ENCODE measurements at regions not wholly inside any gene's neighbourhood (a gene's known extent, or its start where the extent isn't known, plus 50 kb on each side); places are given as distances from the start of the nearest gene placed in this dataset.

GRCh38 chr16:47987136-47987535 lies 168.7 kb downstream of the ABCC12 start:
- Mint-ChIP-seq H3K9me3 (ENCODE audit: unreplicated experiment) (peaks cover 16% of the 10 kb centered on the region), H3K4me3 (ENCODE audit: unreplicated experiment) (no peak overlapping the region), H3K27me3 (ENCODE audit: insufficient read depth, unreplicated experiment) (peaks cover 17% of the 10 kb centered on the region), H3K36me3 (ENCODE audit: insufficient read depth, unreplicated experiment) (no peaks in the 10 kb centered on the region), H3K27ac (ENCODE audit: unreplicated experiment) (no peak overlapping the region), H3K4me1 (ENCODE audit: low read depth, unreplicated experiment) (no peaks in the 10 kb centered on the region)
- no peaks in the 10 kb centered on the region for H3K4me1 ChIP-seq
- 0 out of 2 replicates have a peak, but pooled peaks cover 3% of the 10 kb centered on the region for H3K9me3 ChIP-seq
- DNase-seq, result no peak
- intact Hi-C loops (cut with micrococcal nuclease; ENCODE audit: unreplicated experiment), result no loop called here
- ChIA-PET POLR2A (no interaction called here), CTCF (no interaction called here)
- no peak for TF ChIP-seq CTCF (IDR thresholded peaks at IDR 0.05; ENCODE audit: insufficient read depth in 1 of 2, low read depth in 1 of 2, low read length in 1 of 2, severe bottlenecking in 1 of 2, unreplicated experiment in 1 of 2)
- H3K36me3 ChIP-seq (ENCODE audit: control insufficient read depth, insufficient read depth, low read length), result no peaks in the 10 kb centered on the region
- no peaks in the 10 kb centered on the region for H3K27me3 ChIP-seq (replicated peaks; ENCODE audit: control insufficient read depth, insufficient read depth, low read length)
- H3K4me3 ChIP-seq (ENCODE audit: low read depth, low read length), result no peak overlapping the region
- no TSS peak for BruUV-seq (replicated peaks)

- H3K36me3 Mint-ChIP-seq (ENCODE audit: insufficient read depth, unreplicated experiment), result no peaks in the 10 kb centered on the region
- DNase-seq, result no peak
- CTCF ChIA-PET, result no interaction called here
- no TSS peak for BruUV-seq (replicated peaks)
- no peak for TF ChIP-seq CTCF (IDR thresholded peaks at IDR 0.05; ENCODE audit: insufficient read depth in 1 of 2, low read depth in 1 of 2, low read length in 1 of 2, severe bottlenecking in 1 of 2, unreplicated experiment in 1 of 2)
- no peak overlapping the region for H3K4me3 Mint-ChIP-seq (ENCODE audit: unreplicated experiment)
- peaks cover 14% of the 10 kb centered on the region for H3K9me3 Mint-ChIP-seq (ENCODE audit: unreplicated experiment)
- H3K27ac Mint-ChIP-seq (ENCODE audit: unreplicated experiment), result no peak overlapping the region
- no peaks in the 10 kb centered on the region for H3K4me1 Mint-ChIP-seq (ENCODE audit: low read depth, unreplicated experiment)
- Histone ChIP-seq H3K9me3 (0 out of 2 replicates have a peak, but pooled peaks cover 3% of the 10 kb centered on the region), H3K4me1 (no peaks in the 10 kb centered on the region), H3K4me3 (ENCODE audit: low read depth, low read length) (no peak overlapping the region), H3K36me3 (ENCODE audit: control insufficient read depth, insufficient read depth, low read length) (no peaks in the 10 kb centered on the region), H3K27me3 (replicated peaks; ENCODE audit: control insufficient read depth, insufficient read depth, low read length) (no peaks in the 10 kb centered on the region)
- H3K27me3 Mint-ChIP-seq (ENCODE audit: insufficient read depth, unreplicated experiment), result peaks cover 17% of the 10 kb centered on the region
- intact Hi-C loops (cut with micrococcal nuclease; ENCODE audit: unreplicated experiment), result no loop called here
- POLR2A ChIA-PET, result no interaction called here
These were observed 169.8 kb downstream of the ABCC12 start for GRCh38 chr16:47986031-47986430.

GRCh38 chr16:47984669-47985068 lies 171.1 kb downstream of the ABCC12 start:
- Histone ChIP-seq H3K4me1 (no peaks in the 10 kb centered on the region), H3K9me3 (0 out of 2 replicates have a peak, but pooled peaks cover under 1% of the 10 kb centered on the region), H3K4me3 (ENCODE audit: low read depth, low read length) (no peak overlapping the region), H3K27me3 (replicated peaks; ENCODE audit: control insufficient read depth, insufficient read depth, low read length) (no peaks in the 10 kb centered on the region), H3K36me3 (ENCODE audit: control insufficient read depth, insufficient read depth, low read length) (no peaks in the 10 kb centered on the region)
- Mint-ChIP-seq H3K36me3 (ENCODE audit: insufficient read depth, unreplicated experiment) (no peaks in the 10 kb centered on the region), H3K4me1 (ENCODE audit: low read depth, unreplicated experiment) (no peaks in the 10 kb centered on the region), H3K27me3 (ENCODE audit: insufficient read depth, unreplicated experiment) (peaks cover 17% of the 10 kb centered on the region), H3K4me3 (ENCODE audit: unreplicated experiment) (no peak overlapping the region), H3K9me3 (ENCODE audit: unreplicated experiment) (peaks cover under 1% of the 10 kb centered on the region), H3K27ac (ENCODE audit: unreplicated experiment) (no peak overlapping the region)
- TF ChIP-seq CTCF (IDR thresholded peaks at IDR 0.05; ENCODE audit: insufficient read depth in 1 of 2, low read depth in 1 of 2, low read length in 1 of 2, severe bottlenecking in 1 of 2, unreplicated experiment in 1 of 2), result no peak
- intact Hi-C loops (cut with micrococcal nuclease; ENCODE audit: unreplicated experiment), result no loop called here
- ChIA-PET CTCF (no interaction called here), POLR2A (no interaction called here)
- no TSS peak for BruUV-seq (replicated peaks)
- no peak for DNase-seq

All from Caco-2 (cell line).